ENCODE measurements at regions not wholly inside any gene's neighbourhood (a gene's known extent, or its start where the extent isn't known, plus 50 kb on each side); places are given as distances from the start of the nearest gene placed in this dataset.
"Not testable (repeated sequence)": the region's sequence is repeated elsewhere in the genome, so short reads cannot be mapped to it uniquely, and the experiment has no call there.

DNA sequence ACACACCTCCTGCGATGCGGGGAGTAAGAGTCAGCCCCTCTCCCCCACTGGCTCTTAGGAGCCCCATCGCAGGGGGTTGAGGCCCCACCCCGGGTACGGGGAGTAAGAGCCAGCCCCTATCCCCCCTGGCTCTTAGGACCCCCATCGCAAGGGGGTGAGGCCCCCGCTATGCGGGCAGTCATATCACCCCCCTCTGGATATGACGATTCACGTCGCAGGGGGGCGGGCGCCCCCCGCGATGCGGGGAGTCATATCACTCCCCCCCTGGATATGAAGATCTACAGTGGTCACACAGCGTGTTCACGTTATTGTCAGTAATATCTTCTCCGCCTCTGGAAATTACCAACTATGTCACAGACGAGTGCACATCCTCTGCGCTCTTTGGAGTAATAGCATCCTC lies 61.1 kb downstream of the DEFB131A start:
- H3K27me3 Mint-ChIP-seq (ENCODE audit: low read depth); H3K9me3 Mint-ChIP-seq; H3K27ac Mint-ChIP-seq; H3K4me1 Mint-ChIP-seq (ENCODE audit: low read depth); H3K4me3 Mint-ChIP-seq; H3K36me3 Mint-ChIP-seq (ENCODE audit: low read depth): not testable (repeated sequence)

DNA sequence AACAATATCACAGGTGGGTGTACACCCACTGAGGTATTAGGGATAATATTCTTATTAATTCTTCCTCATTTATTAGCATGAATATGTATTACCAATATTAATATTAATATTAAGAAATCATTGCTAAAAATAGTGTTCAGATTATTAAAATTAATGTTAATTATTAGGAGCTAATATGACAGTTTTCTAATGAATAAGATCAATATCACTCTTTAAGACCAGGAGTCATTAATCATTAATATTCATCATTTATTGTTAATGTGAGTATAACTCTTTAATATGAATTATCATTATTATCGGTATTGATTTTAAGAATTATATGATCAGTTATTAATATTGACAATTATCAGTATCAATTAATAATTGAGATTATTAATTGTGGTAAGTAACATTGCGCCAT lies 62.5 kb downstream of the DEFB131A start:
- H3K4me3 Mint-ChIP-seq; H3K27me3 Mint-ChIP-seq (ENCODE audit: low read depth); H3K27ac Mint-ChIP-seq; H3K9me3 Mint-ChIP-seq; H3K4me1 Mint-ChIP-seq (ENCODE audit: low read depth); H3K36me3 Mint-ChIP-seq (ENCODE audit: low read depth): not testable (repeated sequence)

DNA sequence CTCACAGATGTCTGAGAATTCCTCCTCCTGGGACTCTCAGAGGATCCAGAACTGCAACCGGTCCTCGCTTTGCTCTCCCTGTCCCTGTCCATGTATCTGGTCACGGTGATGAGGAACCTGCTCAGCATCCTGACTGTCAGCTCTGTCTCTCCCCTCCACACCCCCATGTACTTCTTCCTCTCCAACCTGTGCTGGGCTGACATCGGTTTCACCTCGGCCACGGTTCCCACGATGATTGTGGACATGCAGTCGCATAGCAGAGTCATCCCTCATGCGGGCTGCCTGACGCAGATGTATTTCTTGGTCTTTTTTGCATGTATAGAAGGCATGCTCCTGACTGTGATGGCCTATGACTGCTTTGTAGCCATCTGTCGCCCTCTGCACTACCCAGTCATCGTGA lies 68.7 kb downstream of the DEFB131A start:
- not testable (repeated sequence) for H3K36me3 Mint-ChIP-seq (ENCODE audit: low read depth); H3K27ac Mint-ChIP-seq; H3K9me3 Mint-ChIP-seq

DNA sequence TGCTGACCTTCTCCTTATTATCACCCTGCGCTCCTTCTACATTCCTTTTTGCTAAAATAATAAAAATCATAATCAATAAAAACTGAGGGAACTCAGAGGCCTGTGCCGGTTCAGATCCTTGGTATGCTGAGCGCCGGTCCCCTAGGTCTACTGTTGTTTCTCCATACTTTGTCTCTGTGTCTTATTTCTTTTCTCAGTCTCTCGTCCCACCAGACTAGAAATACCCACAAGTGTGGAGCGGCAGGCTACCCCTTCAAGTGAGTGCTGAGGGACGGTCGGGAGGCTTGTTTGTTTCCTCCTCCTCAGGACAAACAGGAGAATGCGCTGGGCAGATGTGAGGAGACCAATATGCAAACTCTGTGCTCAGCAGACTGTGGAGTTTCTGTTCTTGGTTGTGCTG lies 75.4 kb downstream of the DEFB131A start:
- H3K9me3 Mint-ChIP-seq; H3K4me3 Mint-ChIP-seq; H3K27me3 Mint-ChIP-seq (ENCODE audit: low read depth); H3K4me1 Mint-ChIP-seq (ENCODE audit: low read depth); H3K27ac Mint-ChIP-seq; H3K36me3 Mint-ChIP-seq (ENCODE audit: low read depth): not testable (repeated sequence)

More for the DNA sequence above, 68.7 kb downstream of the DEFB131A start:
- H3K4me1 Mint-ChIP-seq (ENCODE audit: low read depth); H3K4me3 Mint-ChIP-seq; H3K27me3 Mint-ChIP-seq (ENCODE audit: low read depth): not testable (repeated sequence)

DNA sequence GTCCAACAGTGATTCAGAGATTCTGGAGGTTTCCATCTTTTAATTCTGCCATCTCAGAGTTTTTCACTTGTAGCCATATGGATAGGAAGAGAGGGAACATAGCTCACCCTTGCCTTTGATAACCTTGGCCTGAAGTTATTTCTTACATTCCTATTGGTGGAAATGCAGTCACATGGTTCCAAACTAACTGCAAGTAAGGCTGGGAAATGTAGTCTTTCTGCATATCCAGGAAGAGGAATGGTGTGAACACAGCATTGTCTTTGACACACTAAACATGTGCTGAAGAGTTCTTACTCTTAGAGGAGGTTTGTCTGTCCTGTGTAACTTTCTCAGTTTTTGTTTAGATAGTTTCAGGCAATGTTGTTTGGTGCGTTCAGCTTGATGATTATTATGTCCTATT lies 78.7 kb downstream of the DEFB131A start:
- H3K27ac Mint-ChIP-seq; H3K9me3 Mint-ChIP-seq; H3K4me3 Mint-ChIP-seq; H3K4me1 Mint-ChIP-seq (ENCODE audit: low read depth); H3K36me3 Mint-ChIP-seq (ENCODE audit: low read depth); H3K27me3 Mint-ChIP-seq (ENCODE audit: low read depth): not testable (repeated sequence)

DNA sequence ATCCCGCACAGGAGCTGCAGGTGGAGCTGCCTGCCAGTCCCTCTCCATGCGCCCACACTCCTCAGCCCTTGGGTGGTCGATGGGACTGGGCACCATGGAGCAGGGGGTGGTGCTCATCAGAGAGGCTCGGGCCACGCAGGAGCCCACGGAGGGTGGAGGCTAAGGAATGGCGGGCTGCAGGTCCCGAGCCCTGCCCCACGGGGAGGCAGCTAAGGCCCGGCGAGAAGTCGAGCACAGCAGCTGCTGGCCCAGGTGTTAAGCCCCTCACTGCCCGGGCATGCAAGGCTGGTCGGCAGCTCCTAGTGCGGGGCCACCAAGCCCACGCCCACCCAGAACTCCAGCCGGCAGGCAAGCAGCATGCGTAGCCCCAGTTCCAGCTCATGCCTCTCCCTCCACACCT lies 80.2 kb downstream of the DEFB131A start:
- H3K4me1 Mint-ChIP-seq (ENCODE audit: low read depth); H3K36me3 Mint-ChIP-seq (ENCODE audit: low read depth); H3K27ac Mint-ChIP-seq; H3K4me3 Mint-ChIP-seq; H3K9me3 Mint-ChIP-seq; H3K27me3 Mint-ChIP-seq (ENCODE audit: low read depth): not testable (repeated sequence)

DNA sequence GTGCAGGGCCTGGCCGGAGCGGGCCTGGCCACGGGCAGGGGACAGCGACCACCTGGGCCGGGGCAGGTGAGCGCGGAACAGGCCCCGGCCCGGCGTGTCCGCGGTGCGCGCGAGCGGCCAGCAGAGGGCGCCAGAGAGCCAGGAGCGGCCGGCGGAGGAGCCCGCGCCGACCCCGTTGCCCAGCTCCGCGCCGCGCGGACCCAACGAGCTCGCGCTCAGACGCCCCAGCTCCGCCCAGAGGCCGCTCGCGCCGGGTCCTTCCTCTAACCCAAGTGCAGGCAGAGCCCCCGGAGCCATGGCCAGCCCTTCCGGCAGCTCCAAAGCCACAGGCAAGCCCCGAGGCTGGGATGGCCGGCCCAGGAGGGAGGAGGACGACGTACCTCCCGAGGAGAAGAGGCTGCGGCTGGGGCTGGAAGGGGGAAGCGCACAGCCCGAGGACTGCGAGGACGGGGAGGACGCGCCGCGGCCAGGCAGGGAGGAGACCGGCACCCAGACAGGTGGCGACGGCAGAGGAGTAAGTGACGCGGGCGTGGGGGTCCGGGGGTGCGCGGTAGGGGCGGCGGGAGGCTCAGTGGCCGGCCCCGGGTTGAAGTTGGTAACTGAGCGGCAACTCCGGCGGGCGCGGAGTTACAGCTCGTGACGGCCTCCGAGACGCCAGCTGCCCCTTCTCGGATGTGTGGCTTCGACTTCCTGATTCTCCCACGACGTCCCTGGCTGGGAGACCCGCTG lies 88.1 kb downstream of the DEFB131A start:
- Mint-ChIP-seq H3K4me3 (peak overlapping the region; percentile 48), H3K27me3 (ENCODE audit: low read depth) (peaks cover 35% of the 10 kb centered on the region)
- not testable (repeated sequence) for H3K27ac Mint-ChIP-seq; H3K9me3 Mint-ChIP-seq; H3K36me3 Mint-ChIP-seq (ENCODE audit: low read depth); H3K4me1 Mint-ChIP-seq (ENCODE audit: low read depth)

DNA sequence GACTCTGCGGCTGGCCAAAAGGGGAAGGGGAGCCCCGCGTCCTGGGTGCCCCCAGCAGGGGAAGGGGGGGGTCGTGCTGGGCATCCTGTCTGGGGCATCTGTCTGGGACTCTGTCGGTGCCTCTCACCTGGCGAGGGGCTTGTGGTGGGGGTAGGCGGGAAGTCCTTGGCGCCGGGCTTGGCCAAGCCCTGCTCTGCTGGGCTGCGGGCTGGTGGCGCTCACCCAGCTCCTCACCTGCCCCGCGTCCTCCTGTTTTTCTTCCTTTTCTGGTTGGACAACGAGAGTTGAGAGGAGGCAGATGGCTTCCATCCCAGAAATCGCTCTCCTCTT lies 88.6 kb downstream of the DEFB131A start:
- H3K27ac Mint-ChIP-seq; H3K36me3 Mint-ChIP-seq (ENCODE audit: low read depth); H3K4me1 Mint-ChIP-seq (ENCODE audit: low read depth); H3K9me3 Mint-ChIP-seq: not testable (repeated sequence)
- Mint-ChIP-seq H3K4me3 (peak overlapping the region; percentile 42), H3K27me3 (ENCODE audit: low read depth) (peaks cover 35% of the 10 kb centered on the region)

DNA sequence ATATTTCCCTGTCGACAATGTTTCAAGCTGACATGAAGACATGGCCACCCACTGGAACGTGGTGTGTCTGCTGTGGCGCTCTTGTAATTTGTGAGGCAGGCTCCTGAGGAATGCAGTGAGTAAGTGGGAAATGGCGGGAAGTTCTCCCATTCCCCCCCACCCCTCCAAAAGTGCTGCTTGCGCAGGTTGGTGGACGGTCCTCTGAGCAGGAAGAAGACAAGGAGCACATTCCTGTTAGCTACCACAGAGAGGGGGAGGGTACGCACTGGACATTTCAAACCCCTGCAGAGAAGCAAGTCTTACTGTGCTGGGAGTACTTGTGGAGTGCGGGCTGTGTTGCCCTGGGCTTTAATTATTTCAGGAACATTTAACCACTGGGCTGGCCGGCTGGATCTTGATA lies 92.9 kb downstream of the DEFB131A start:
- peaks cover 17% of the 10 kb centered on the region for H3K27me3 Mint-ChIP-seq (ENCODE audit: low read depth)
- H3K4me3 Mint-ChIP-seq: not testable (repeated sequence)

DNA sequence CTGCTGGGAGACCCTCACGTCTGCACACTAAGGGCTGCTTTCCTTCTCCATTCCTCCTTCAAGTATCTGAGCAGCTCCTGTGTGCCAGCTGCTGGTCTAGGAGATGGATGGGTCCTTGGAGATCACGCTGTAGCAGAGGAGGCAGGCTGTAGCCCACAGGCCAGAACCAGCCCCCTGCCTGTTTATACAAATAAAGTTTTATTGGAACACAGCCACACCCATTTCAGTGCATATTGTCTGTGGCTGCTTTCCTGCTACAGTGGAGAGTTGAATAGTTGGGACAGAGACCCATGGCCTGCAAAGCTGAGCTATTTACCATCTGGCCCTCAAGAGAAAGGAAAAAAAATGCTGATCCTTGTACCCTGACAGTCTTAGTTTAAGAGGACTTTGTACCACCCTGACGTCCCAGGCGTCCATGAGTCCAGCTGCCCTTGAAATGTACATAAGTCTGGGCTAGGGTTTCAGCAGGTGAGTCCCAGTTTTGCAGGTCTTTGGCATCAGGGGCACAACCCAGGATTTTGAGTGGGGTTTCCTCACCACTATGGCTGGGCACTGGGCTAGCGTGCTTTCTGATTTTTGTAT lies 95.8 kb downstream of the DEFB131A start:
- H3K36me3 Mint-ChIP-seq (ENCODE audit: low read depth); H3K4me3 Mint-ChIP-seq; H3K4me1 Mint-ChIP-seq (ENCODE audit: low read depth); H3K9me3 Mint-ChIP-seq; H3K27me3 Mint-ChIP-seq (ENCODE audit: low read depth); H3K27ac Mint-ChIP-seq: not testable (repeated sequence)

More for the DNA sequence above, 92.9 kb downstream of the DEFB131A start:
- not testable (repeated sequence) for H3K9me3 Mint-ChIP-seq; H3K27ac Mint-ChIP-seq; H3K4me1 Mint-ChIP-seq (ENCODE audit: low read depth); H3K36me3 Mint-ChIP-seq (ENCODE audit: low read depth)

DNA sequence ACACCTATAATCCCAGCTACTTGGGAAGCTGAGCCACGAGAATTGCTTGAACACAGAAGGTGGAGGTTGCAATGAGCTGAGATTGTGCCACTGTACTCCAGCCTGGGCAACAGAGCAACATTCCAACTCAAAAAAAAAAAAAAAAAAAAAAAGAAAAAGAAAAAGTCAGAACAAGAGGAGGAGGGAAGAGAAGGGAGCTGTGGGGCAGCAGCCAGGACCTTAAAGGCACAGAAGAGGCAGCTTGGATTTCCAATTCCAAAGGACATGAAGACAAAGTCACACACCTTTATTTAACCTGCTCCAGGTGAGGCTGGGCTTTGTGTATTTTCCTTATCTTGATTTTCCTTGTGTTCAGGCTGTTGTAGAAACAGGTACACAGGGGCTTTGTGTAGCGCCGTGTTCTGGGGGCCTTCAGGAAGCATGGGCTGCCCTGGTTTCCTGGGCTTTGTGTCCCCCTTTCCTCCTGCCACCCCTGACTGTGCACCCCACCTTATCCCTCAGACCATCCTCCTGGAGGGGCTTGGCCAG lies 97.2 kb downstream of the DEFB131A start:
- H3K27ac Mint-ChIP-seq; H3K9me3 Mint-ChIP-seq; H3K4me3 Mint-ChIP-seq; H3K36me3 Mint-ChIP-seq (ENCODE audit: low read depth); H3K4me1 Mint-ChIP-seq (ENCODE audit: low read depth); H3K27me3 Mint-ChIP-seq (ENCODE audit: low read depth): not testable (repeated sequence)

DNA sequence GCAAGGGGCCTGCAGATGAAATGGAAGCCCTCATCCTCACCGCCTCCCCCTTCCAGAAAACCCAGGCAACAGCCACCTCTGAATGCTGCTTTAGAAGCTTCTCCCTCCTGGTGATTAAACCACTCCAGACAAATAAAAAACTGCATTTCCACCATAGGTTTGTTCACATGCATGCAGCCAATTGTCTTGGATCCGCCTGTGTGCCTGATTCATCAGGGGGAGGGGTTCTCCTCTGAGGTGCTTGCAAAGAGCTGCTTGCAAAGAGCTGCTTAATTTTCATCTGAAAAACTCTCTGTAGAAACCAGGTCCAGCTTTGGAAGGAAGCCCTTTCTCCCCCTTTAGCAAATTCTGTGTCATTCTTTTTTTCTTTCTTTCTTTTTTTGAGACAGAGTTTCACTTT lies 100.6 kb downstream of the DEFB131A start:
- not testable (repeated sequence) for H3K9me3 Mint-ChIP-seq; H3K4me3 Mint-ChIP-seq; H3K36me3 Mint-ChIP-seq (ENCODE audit: low read depth); H3K27ac Mint-ChIP-seq; H3K4me1 Mint-ChIP-seq (ENCODE audit: low read depth); H3K27me3 Mint-ChIP-seq (ENCODE audit: low read depth)

DNA sequence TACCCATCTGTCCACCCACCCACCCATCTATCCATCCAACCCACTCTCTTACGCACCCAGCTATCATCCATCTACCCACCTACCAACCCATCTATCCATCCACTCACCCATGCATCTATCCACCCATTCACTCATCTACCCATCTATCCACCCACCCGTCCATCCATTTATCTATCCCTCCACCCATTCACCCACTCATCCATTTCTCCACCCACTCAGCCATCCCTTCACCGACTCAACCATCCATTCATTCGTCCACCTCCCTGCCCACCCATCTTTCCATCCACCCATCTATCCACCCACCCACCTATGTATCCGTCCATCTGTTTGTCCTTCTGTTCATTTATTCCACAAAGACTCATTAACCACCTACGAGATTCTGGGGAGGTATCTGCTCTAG lies 103.3 kb downstream of the DEFB131A start:
- not testable (repeated sequence) for H3K36me3 Mint-ChIP-seq (ENCODE audit: low read depth); H3K4me1 Mint-ChIP-seq (ENCODE audit: low read depth); H3K27ac Mint-ChIP-seq; H3K9me3 Mint-ChIP-seq; H3K27me3 Mint-ChIP-seq (ENCODE audit: low read depth); H3K4me3 Mint-ChIP-seq

DNA sequence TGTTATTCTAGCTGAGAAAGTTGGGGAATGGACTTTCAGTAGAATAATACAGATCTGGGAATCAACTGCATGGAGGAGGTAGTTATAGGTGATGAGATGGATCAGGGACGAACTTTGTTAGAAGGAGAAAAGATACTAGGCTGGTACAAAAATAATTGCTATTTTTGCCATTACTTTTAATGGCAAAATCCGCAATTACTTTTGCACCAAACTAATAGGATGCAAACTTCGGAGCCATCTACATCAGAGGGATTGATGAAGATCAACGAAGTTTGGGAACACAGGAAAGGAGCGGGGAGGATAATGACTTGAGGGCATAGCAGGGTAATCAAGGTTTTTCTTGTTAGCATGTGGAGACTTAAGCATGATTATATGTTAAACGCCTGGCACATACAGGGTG lies 111.9 kb downstream of the DEFB131A start:
- not testable (repeated sequence) for H3K9me3 Mint-ChIP-seq; H3K4me3 Mint-ChIP-seq; H3K27me3 Mint-ChIP-seq (ENCODE audit: low read depth); H3K4me1 Mint-ChIP-seq (ENCODE audit: low read depth); H3K36me3 Mint-ChIP-seq (ENCODE audit: low read depth); H3K27ac Mint-ChIP-seq

DNA sequence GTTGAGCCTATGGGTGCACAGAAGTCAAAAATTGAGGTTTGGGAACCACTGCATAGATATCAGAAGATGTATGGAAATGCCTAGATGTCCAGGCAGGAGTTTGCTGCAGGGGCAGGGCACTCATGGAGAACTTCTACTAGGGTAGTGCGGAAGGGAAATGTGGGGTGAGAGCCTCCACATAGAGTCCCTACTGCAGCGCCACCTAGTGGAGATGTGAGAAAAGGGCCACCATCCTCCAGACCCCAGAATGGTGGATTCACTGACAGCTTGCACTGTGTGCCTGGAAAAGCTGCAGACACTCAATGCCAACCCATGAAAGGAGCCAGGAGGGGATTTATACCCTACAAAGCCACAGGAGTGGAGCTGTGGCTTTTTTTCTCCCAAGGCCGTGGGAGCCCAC lies 133.7 kb downstream of the DEFB131A start:
- H3K4me1 Mint-ChIP-seq (ENCODE audit: low read depth); H3K27ac Mint-ChIP-seq; H3K4me3 Mint-ChIP-seq; H3K36me3 Mint-ChIP-seq (ENCODE audit: low read depth); H3K27me3 Mint-ChIP-seq (ENCODE audit: low read depth): not testable (repeated sequence)
- H3K9me3 Mint-ChIP-seq: peaks cover 18% of the 10 kb centered on the region

DNA sequence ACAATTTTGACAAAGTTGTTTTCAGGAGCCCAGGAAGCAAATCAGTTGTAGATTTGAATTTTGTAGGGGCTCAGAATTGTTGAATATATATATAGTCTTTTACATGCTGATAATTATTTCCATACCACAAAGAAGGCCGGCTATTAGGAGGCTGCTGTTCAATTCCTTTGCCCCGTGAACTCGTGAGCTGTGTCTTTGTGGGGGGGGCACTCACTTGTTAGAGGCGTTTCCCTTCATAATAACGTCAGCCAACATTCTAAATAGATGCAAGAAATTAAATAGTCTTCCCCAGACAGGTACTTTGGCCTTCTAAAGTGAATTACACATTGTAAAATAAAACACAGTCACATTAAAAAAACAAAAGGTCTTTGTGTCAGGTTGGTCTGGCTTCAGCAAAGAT lies 138.7 kb downstream of the DEFB131A start:
- H3K27me3 Mint-ChIP-seq (ENCODE audit: low read depth); H3K4me3 Mint-ChIP-seq; H3K27ac Mint-ChIP-seq; H3K4me1 Mint-ChIP-seq (ENCODE audit: low read depth); H3K36me3 Mint-ChIP-seq (ENCODE audit: low read depth): not testable (repeated sequence)
- peaks cover 12% of the 10 kb centered on the region for H3K9me3 Mint-ChIP-seq
